Activated B cell treated with CpG ODN at 0.5 μM for 24 hours (primary cell): ENCODE measurements at regions not wholly inside any gene's neighbourhood (a gene's known extent, or its start where the extent isn't known, plus 50 kb on each side); places are given as distances from the start of the nearest gene placed in this dataset.

Experiments used
- ATAC-seq: fragments of 200-7000 bp; cut with Tn5 transposase; one replicate; pipeline ENCODE4 v1.10.0; 2021; ENCODE audit warnings: low read depth, mild to moderate bottlenecking, moderate library complexity
- CTCF ChIA-PET: fragments of 350-600 bp; sonication (Branson Sonifier 250); formaldehyde crosslinking; loops from one replicate; lab custom pipeline; 2021; ENCODE audit warnings: antibody characterized with exemption; lab: Charles Lee
- POLR2A ChIA-PET: fragments of 350-600 bp; sonication (Branson Sonifier 250); formaldehyde crosslinking; loops from one replicate; lab custom pipeline; 2021; ENCODE audit warnings: antibody characterized with exemption; lab: Charles Lee
- DNase-seq: peaks from one replicate; pipeline ENCODE4 v3.0.0; 2022
- H3K27ac Mint-ChIP-seq: one replicate; pipeline ENCODE4 v1.8.0; 2020; ENCODE audit warnings: mixed read lengths
- H3K27me3 Mint-ChIP-seq: one replicate; pipeline ENCODE4 v1.8.0; 2021; ENCODE audit warnings: mixed read lengths
- H3K36me3 Mint-ChIP-seq: one replicate; pipeline ENCODE4 v1.8.0; 2021; ENCODE audit warnings: low read depth, mixed read lengths
- H3K4me1 Mint-ChIP-seq: one replicate; pipeline ENCODE4 v1.8.0; 2021; ENCODE audit warnings: mixed read lengths
- H3K4me3 Mint-ChIP-seq: one replicate; pipeline ENCODE4 v1.8.0; 2020; ENCODE audit warnings: mild to moderate bottlenecking, mixed read lengths
- H3K9me3 Mint-ChIP-seq: one replicate; pipeline ENCODE4 v1.8.0; 2020; ENCODE audit warnings: mixed read lengths
- CTCF ChIP-seq: fragments of 200-600 bp; IDR thresholded peaks from one replicate; pipeline ENCODE4 v1.8.0; 2022; ENCODE audit warnings: antibody characterized with exemption, mild to moderate bottlenecking
- intact Hi-C: fragments of 100-400 bp; cut with micrococcal nuclease; formaldehyde crosslinking; loops from one replicate; pipeline ENCODE4 v1.15.1; 2024

- no peak overlapping the region for H3K27ac Mint-ChIP-seq
- H3K4me3 Mint-ChIP-seq = no peak overlapping the region
- ATAC-seq = no peak
- ChIA-PET CTCF (no interaction called here), POLR2A (no interaction called here)
- no peaks in the 10 kb centered on the region for H3K27me3 Mint-ChIP-seq
- DNase-seq = no peak
- H3K36me3 Mint-ChIP-seq = no peaks in the 10 kb centered on the region
- intact Hi-C loops = no loop called here
- H3K4me1 Mint-ChIP-seq = no peaks in the 10 kb centered on the region
- TF ChIP-seq CTCF = no peak
- H3K9me3 Mint-ChIP-seq = no peaks in the 10 kb centered on the region
Observed at GRCh38 chrX:20973038-20973437, 401.2 kb upstream of the CNKSR2 start.

DNA sequence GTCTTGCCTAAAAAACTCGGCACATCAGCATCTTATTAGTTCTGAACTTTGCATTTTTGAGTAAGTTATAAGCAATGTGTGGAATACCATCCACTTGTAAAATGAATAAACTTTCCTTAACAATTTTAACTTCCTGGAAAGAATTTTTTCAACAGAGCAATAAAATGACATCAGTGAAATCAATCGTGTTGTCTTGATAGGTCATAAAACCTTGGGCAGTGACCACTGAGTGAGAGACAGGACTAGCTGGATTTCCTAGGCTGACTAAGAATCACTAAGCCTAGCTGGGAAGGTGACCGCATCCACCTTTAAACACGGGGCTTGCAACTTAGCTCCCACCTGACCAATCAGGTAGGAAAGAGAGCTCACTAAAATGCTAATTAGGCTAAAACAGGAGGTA is 403.0 kb upstream of the CNKSR2 start:
- H3K27ac Mint-ChIP-seq = no peak overlapping the region
- no peaks in the 10 kb centered on the region for H3K36me3 Mint-ChIP-seq
- H3K4me1 Mint-ChIP-seq = no peaks in the 10 kb centered on the region
- no peak overlapping the region for H3K4me3 Mint-ChIP-seq
- CTCF ChIA-PET = no interaction called here
- POLR2A ChIA-PET = no interaction called here
- H3K27me3 Mint-ChIP-seq = no peaks in the 10 kb centered on the region
- TF ChIP-seq CTCF = no peak
- intact Hi-C loops = no loop called here
- ATAC-seq = no peak
- no peak for DNase-seq
- peaks cover 4% of the 10 kb centered on the region for H3K9me3 Mint-ChIP-seq

DNA sequence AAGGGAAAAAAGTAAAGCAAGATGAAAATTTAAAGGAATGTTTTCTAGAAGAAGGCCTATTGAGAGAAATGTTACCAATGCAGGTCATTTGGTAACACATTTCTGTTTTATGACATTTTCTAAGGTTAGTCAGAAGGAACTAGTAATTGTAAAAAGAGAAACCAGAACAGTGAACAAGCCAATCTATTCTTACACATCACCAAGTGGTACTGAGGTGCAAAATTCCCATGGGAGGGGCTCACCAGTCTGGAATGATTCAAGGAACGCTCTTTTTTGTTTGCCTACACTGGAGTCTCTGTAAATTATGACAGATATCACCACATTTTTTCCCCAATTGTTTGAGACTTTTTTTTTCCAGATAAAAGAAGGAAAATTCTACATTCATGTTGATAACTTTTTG is 404.7 kb upstream of the CNKSR2 start:
- no peak overlapping the region for H3K4me3 Mint-ChIP-seq
- DNase-seq = no peak
- intact Hi-C loops = no loop called here
- ChIA-PET CTCF (no interaction called here), POLR2A (no interaction called here)
- H3K36me3 Mint-ChIP-seq = no peaks in the 10 kb centered on the region
- peaks cover 4% of the 10 kb centered on the region for H3K9me3 Mint-ChIP-seq
- H3K27ac Mint-ChIP-seq = no peak overlapping the region
- TF ChIP-seq CTCF = no peak
- ATAC-seq = no peak
- H3K4me1 Mint-ChIP-seq = no peaks in the 10 kb centered on the region
- no peaks in the 10 kb centered on the region for H3K27me3 Mint-ChIP-seq

DNA sequence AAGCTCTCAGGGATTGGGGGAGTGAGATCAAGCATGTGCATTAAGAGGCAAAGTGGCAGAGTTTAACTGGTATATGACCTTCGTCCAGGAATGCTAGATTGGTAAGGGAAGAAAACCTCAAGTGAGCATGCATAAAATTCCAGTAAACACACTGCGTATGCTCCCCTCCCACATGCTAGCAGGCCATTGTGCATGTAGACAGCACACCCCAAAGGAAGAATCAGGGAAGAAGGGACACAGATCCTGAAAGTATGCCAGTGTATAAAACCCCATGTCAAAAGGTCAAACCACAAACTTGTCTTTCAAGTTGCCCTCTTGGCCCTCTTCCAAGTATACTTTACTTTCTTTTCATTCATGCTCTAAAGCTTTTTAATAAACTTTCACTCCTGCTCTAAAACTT is 405.2 kb upstream of the CNKSR2 start:
- intact Hi-C loops = no loop called here
- no peaks in the 10 kb centered on the region for H3K36me3 Mint-ChIP-seq
- ATAC-seq (no peak), DNase-seq (no peak)
- H3K4me1 Mint-ChIP-seq = no peaks in the 10 kb centered on the region
- H3K9me3 Mint-ChIP-seq = peaks cover 4% of the 10 kb centered on the region
- no peak for TF ChIP-seq CTCF
- CTCF ChIA-PET = no interaction called here
- POLR2A ChIA-PET = no interaction called here
- no peaks in the 10 kb centered on the region for H3K27me3 Mint-ChIP-seq
- no peak overlapping the region for H3K4me3 Mint-ChIP-seq
- no peak overlapping the region for H3K27ac Mint-ChIP-seq

GRCh38 chrX:20967725-20968124 is 406.5 kb upstream of the CNKSR2 start:
- Mint-ChIP-seq H3K9me3 (peaks cover 11% of the 10 kb centered on the region), H3K36me3 (no peaks in the 10 kb centered on the region), H3K27ac (no peak overlapping the region), H3K4me1 (no peaks in the 10 kb centered on the region), H3K4me3 (no peak overlapping the region), H3K27me3 (no peaks in the 10 kb centered on the region)
- intact Hi-C loops = no loop called here
- CTCF ChIA-PET = no interaction called here
- DNase-seq = no peak
- no peak for TF ChIP-seq CTCF
- POLR2A ChIA-PET = no interaction called here
- no peak for ATAC-seq
